ENCODE measurements at regions not wholly inside any gene's neighbourhood (a gene's known extent, or its start where the extent isn't known, plus 50 kb on each side); places are given as distances from the start of the nearest gene placed in this dataset.

DNA sequence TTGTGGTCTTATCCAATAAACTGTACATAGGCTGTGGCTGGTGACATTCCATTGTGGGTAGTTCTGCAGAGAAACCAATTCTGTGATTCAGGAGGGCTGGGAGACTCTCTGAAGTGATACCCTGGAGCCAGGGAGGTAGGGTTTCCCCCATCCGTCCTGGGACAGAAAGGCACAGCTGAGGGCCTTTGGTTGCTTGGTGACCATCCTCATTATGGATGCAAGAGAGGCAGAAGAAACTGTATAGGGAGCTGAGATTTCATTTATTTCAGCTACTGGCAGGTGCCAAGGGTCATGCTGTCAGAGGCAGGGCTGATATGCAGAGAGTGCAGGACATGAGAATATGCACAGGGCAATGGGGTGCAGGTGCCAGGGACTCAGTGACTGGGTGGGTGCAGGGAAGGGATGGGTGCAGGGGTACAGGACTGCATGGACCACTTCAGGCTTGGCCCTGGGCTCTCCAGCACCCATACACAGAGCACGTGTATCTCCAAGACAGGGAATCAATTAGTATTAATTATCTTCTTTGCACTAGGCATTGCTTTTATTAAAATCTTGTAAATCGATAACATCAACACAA is 236.5 kb downstream of the ICE1 start:
- DNase-seq: no peak

DNA sequence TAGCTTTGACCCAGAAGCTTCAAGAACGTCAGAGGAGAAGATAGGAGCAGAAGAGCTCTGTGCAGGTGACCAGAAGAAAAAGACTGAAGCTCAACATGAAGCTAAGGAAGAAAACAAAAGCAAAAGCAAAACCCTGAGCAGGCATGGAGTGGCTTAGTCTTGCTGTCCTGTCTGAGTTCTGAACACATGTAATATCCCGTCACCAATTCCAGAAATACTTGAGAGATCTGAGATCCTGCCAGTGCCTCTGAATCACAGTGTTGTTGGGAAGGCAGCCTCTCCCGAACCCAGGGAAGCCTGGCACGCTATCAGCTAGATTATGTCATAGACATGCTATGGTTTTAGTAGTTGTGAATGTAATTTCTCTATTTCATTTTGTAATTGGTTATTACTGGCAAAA is 235.7 kb downstream of the ICE1 start:
- DNase-seq: peak; percentile 32

DNA sequence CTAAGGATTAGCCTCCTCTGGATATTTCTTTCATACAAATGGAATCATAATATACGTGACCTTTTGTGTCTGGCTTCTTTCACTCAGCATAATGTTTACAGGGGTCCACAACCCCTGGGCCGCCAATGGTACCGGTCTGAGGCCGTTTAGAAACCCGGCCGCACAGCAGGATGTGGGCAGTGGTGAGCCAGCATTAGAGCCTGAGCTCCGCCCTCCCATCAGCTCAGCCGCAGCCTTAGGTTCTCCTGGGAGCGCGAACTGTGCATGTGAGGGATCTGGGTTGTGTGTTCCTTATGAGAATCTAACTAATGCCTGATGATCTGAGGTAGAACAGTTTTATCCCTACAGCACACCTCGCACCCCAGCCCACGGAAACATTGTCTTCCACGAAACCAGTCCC is 229.7 kb downstream of the ICE1 start:
- DNase-seq: no peak

DNA sequence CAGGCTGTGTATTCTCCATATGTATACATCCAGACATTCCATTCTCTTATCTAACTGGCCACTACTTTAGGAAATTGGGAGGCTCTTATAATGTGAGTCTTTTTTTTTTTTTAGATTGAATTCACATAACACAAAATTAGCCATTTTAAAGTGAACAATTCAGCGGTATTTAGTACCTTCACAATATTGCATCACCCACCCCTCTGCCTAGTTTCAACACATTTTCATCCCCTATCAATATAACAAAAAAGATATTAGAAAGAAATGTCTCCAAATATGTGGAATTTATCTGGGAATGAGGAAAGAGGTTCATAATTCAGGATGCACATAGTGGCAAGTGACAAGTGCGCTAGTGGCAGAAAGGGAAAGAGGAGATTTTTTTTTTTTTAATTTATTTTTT is 228.5 kb downstream of the ICE1 start:
- no peak for DNase-seq

DNA sequence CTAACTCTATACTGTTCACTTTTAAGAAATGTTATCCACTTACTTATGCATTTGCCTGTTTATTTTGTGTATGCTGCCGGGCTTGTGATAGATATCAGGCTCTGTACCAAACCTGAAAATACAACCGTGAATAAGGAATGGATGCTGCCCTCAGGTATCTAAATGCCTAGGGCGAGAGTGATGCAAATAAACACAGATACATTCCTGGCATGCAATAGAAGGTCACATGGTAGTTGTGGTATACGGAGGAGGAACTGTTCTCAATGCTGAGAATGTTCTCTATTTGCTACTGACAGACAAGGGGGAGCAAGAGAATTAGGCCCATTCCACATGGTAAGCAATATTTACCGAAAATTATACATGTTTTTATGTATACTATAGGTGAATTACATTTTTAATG is 227.8 kb downstream of the ICE1 start:
- no peak for DNase-seq

DNA sequence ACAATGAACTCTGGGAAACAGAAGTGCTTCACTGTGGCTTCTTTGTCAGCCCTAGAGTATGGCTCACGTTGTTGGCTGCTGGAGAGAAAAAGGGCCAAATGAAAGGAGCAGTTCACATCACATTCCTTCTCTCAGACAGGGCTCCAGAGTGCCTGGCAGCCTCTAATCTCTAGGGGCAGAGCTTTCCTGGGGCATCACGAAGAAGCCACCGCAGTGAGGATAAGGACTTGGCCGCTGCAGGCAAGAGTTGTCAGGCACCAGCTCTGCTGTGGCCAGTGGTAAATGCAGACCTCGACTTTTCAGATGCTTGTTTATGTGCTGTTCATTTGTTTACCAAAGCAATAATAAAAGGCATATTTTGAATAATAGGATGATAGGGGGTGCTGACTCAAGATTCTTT is 227.2 kb downstream of the ICE1 start:
- DNase-seq: no peak

DNA sequence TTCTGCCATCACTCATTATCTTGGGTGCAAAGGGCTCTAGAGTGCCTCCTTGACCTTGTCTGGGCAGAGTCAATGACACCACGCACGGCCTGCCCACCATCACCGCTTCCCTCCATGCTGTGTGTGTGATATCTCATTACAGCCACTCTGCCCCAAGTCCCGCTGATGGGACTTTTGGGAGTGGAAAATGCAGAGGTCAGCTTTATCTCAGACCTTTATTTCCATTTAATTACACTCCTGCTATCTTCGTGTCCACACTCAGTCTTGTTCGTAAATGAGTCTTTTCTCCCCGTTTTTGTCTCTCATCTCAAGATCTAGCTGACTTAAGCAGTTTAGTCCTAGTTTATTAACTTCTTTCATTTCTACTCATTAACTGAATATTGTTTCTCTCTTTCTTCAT is 226.2 kb downstream of the ICE1 start:
- DNase-seq: no peak

DNA sequence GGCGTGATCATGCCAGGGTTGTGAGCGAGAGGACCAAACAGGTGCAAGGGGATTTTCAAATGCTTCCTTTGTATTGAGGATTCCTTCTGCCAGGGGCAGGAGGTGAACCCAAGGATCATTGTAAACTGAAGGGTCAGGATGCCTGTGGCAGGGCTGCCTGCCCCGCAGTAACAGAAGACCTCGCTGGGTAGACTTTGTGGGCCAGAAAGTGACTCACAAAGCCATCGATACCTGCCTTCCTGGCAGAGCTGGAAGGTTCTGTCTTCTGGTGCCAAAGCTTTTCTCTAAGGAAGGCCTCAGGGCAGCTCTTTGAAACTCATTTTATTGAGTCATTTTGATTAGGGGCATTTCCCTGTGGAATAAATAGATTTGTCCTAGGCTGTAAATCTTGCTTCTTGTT is 223.4 kb downstream of the ICE1 start:
- no peak for DNase-seq

DNA sequence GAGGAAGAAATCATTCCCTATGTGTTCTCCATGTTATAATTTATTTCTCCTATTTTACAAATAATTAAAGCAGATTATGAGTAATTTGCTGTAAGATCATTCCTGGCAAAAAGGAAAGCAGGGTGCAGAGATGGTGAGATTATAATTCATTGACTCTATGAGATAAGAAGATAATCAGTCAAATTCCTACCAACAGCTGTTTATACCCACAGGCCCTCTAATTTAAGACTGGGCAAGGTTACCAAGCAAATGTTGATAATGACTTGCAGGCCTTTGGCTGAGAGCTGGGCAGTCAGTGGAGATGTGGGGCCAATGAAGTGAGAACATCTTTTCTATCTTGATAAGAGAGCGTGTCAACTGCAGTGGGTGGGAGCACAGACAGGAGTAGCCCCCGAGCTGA is 222.7 kb downstream of the ICE1 start:
- DNase-seq: no peak

DNA sequence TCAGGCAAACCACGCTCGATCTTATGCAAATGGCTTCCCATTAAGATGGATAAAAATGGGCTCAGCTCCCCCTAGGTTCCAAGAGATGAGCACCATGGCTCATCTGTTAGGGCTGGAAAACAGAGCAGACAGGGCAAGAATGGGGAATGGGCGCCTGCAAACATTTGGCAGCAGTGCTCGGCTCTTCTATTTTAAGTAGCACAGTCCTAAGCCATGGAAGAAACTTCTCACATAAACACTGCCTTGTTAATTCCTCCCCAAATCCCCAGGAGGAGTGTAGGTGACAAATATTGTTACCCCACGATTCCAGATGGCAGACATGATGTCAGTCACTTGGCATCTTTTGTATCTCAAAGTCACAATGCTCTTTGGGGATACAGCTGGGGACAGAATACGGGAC is 221.8 kb downstream of the ICE1 start:
- DNase-seq: no peak

DNA sequence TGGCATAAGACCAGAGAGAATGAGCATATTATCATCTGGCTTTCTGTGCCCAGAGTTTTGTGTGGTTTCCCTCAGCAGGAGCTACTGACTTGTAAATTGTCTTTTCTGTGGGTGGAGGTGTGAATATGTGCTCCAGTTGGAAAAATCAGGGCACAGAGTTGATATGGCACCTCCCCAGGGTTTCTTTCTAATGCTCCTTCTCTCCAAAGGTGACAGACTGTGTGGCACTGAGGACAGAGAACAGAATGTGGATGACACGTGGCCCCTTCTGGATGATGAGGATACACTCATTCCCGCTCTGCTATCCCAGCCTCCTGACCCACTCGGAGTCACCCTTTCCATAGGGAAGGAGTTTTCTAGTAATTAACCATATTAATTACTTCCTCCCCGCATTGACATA is 221.0 kb downstream of the ICE1 start:
- no peak for DNase-seq

DNA sequence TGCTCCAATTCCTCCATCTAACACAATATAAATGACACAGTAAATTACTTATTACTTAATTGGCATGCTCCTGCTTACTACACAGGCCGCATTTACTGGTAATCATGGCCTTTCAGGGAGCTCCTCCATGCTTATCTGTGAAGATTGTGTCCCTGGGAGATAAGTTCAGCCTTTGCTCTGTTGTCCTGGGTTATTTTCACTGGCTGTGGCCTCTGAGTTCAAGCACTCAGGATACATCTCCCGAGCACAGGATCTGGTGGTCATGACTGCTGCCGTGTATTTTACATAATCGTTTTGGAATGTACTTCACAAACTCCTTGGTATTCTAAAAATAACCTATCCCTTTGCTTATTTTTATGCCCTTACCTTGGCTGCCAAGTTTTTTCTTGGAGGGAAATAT is 215.7 kb downstream of the ICE1 start:
- DNase-seq: no peak

DNA sequence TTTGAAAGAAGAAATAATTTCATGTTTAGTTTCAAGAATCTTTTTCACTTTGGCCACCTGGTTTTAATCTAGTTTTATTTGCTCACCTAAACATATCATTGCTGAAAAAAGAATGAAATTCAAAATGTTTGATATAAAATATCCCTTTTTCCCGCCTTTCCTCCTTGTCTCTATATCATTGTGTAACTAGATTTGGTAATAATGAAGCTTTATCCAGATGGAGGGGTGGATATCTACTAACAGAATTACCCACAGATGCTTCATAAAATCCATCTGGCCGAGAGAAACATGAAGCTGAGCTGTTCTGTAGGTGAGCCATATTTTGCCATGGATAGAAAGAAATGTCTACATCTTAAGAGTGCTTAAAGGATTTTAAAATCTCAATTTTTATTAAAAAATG is 214.7 kb downstream of the ICE1 start:
- DNase-seq: no peak

DNA sequence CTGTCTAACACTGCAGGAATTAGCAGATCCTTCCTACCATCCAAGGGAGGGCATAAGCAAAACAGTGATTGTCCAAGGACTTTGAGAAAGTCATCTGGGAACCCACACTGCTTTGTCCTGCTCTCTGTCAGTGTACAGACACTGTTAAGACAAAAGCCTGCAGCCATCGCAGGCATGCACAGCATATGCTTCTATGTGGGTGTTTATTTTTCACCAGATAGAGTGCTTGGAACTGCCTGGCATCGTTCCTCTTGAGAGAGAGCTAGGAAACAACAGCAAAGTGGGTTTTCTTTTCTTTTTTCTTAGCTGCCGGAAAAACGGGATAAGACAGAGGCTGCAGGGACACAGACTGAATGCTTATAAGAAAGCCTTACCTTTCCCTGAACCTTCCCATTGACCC is 212.3 kb downstream of the ICE1 start:
- DNase-seq: no peak

DNA sequence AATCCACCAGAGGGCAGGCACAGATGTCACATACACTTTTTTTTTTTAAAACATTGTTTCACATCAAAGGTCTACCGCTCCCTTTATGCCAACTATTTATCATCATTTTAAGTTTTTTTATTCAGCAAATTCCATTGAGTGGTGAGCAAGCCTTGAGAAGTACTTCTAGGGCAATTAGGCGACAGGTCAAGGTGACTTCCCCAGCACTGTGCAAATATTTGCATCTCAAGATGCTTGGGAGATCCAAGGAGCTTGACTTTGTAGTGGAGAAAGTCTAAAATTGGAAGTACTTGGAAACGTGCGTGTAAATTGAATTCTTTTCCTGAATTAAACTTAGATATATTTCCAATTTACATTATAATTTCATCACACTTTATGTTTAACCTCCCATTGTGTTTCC is 211.1 kb downstream of the ICE1 start:
- no peak for DNase-seq

DNA sequence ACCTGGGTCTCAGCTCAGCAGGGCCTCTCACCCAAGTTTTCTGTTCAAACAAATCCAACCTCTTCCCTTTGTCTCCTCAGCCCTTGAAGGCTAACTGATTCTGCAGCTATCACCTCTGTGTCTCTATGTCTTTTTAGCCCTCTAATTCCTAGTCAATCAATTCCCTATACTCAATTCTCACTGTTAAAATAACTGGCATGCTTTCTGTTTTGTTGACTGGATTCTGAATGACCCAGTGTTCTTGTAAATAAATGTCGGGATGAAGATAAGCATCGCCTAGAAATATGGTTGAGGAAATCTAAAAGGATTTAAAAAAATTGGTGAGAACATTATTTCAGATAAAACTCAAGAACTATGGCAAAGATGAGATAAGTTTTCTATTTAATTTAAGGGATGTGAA is 210.2 kb downstream of the ICE1 start:
- DNase-seq: no peak

DNA sequence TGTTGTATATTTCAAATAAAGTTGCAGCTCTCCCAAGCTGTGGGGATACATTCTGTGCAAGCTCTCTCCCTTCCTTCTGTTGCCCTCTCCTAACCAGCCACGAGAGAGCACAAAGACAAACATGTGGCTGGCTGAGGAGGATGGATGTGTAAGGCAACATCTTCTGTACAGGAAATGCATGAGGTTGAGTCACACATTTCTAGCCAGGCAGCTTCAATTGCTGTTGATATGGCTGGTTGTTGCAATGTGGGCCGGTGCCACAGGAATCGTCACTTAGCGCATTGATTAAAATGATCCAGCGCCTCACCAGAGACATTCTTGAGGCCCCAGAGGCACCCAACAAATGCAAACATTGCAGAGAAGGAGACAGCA is 207.1 kb downstream of the ICE1 start:
- no peak for DNase-seq

DNA sequence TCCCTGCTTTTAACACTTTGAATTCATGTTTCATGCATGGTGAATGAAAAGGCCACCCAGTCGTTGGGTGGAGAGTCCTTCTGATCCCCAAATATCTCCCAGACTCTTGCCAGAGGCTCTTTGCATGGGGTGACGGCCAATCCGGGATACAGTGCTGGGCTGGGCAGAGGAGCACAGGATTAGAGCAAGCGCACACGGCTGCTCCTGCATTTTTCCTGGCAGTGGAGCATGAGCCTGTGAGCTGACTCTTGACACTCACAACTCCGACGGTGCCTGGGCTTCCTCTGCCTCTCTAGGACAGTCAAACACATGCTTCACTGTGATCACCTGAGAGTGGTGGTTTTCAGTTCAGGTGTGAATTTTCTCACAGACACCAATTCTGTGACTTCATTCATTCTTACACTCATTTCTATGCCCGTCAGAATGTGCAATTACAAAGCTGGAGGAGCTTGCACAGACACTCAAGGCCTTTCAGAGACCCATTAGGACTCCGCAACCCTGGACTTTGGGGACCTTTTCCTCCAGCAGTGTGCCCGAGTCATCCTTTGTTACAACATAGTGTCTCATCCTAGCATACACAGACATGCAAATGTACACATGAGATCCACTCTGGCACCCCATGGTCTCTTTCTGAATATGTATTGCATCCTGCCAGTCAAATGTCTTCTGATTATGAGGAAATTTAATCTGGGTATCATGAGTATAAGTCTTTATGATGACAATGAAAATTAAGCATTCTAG is 206.6 kb downstream of the ICE1 start:
- DNase-seq: no peak

DNA sequence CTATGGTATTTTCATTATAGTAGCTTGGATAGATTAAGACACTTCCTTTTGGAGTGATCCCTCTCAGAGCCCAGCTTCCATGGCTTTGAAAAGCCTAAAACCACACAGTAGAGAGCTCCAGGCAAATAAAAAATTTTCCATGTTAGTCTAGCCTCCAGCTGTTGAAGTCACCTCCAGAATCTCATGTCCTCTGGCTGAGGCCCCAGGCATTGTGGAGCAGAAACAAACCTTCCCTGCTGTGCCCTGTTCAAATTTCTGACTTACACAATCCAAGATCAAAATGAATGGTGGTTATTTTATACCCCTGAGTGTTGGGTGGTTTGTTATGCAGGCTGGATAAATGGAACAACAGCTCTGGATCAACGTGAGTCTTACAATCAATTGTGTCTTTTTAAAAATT is 203.9 kb downstream of the ICE1 start:
- no peak for DNase-seq

DNA sequence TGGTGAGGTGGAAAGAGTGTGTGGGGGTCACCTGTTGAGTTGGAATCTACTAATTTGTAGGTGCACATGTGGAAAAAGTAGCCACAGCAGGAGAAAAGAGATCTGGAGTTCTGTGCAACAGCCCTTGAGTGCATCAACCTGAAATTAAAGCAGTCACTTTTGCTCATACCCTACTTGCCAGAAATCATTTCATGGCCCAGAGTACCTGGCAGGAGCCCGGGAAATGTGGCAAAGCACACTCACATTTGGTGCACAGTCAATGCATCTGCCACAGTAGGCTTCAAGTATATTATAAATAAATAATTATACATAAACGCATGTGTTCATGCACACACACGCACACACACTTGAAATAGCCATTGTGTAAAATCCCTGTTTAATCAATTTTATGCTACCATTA is 203.0 kb downstream of the ICE1 start:
- DNase-seq: no peak

DNA sequence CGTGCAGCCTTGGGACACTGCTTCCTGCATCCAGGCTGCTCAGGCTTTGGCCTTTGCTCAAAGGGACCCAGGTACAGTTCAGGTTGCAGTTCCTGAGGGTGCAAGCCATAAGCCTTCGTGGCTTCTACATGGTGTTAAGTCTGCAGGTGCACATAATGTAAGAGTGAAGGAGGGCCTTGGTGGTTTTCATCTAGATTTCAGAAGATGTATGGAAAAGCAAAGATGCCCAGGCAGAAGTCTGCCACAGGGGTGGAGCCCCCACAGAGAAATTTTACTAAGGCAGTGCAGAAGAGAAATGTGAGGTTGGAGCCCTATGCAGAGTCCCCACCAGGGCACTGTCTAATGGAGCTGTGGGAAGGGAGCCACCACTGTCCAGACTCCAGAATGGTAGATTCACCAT is 200.9 kb downstream of the ICE1 start:
- no peak for DNase-seq

DNA sequence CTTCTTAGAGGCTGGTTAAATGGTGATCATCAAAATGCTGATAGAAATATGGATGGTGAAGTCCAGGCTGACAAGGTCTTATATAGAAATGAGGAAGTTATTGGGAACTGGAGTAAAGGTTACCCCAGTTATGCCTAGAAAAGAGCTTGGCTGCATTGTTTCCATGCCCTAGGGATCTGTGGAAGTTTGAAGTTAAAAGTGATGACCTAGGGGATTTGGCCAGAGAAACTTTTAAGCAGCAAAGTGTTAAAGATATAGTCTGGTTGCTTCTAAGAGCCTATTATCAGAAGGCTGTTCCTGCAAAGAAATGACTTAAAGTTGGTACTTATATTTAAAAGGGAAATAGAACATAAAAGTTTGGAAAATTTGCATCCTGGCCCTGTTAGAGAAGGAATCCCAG is 200.3 kb downstream of the ICE1 start:
- no peak for DNase-seq

DNA sequence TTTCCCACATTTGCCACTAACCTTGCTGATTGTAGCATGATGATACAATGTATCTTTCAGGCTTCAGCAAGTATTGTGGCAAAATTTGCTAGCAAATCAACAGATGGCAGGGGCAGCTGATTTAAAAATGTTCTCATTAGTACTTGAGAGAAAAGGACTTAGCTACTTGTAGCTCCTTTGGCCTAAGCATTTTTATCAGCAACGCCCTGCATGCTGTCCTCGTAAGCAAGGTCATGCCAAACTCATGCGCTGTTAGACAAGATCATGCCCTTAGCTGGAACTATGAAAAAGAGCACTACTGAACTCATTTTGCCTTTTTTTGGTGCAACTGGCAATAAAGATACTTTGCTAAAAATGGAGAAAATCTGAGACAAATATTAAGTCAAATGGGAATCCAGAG is 197.1 kb downstream of the ICE1 start:
- no peak for DNase-seq

DNA sequence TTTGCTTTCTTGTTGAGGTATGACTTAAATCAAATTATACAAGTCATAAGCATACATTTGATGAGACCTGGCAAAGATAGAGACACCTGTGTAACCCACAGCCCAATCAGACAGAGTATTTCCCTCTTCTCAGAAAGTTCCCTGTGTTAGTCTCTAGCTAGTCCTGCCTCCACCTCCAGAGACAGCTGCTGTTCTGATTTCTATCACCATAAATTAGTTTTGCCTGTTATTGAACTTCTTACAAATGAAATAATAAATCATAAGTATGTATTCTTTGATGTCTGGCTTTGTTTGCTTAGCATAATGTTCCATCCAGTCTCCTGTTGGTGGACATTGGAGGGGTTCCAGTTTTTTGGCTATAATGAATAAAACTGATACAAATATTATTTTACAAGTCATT is 194.5 kb downstream of the ICE1 start:
- no peak for DNase-seq

DNA sequence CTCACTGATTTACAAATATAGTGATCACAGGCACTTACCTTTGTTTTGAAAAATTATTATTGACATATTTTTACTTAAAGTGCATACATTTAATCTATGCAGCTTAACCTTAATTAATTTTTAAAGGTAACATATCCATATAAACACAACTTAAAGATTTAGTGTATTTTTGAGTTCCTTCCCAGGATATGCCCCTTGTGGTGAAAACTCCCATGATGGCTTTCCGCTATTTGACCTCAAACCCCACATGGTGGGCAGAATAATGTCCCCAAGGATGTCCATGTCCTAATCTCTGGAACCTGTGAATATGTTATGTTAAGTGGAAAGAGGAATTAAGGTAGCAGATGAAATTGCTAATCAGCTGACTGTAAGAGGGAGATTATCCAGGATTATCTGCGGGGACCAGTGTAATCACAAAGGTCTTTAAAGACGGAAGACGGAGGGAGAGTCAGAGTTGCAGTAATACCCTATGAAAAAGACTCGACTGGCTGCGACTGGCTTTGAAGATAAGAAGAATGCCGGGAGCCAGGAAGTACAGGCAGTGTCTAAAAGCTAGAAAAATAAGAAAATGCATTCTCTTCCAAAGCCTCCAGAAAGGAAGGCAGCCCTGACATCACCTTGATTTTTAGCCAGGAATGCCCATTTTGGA is 193.9 kb downstream of the ICE1 start:
- DNase-seq: no peak

Data from EL (cell line).